C4-2B (cell line): ENCODE measurements at regions not wholly inside any gene's neighbourhood (a gene's known extent, or its start where the extent isn't known, plus 50 kb on each side); places are given as distances from the start of the nearest gene placed in this dataset.

Source experiments
- H3K27ac ChIP-seq: fragments of 450-650 bp; 2 replicates; pipeline ENCODE4 v1.5.1; 2017
- ZFX ChIP-seq: fragments of 450-650 bp; IDR thresholded peaks from 2 replicates; pipeline ENCODE4 v1.6.1; 2017
- TF ChIP-seq, protein P1 (sequence below): fragments of 450-650 bp; conservative IDR thresholded peaks from 2 replicates; pipeline ENCODE4 v1.5.1; 2017; ENCODE audit warnings: mild to moderate bottlenecking

GRCh38 chr17:73803964-73804435, 159.8 kb upstream of the SDK2 start:
- no peak for TF ChIP-seq ZFX
- TF ChIP-seq, protein P1, sequence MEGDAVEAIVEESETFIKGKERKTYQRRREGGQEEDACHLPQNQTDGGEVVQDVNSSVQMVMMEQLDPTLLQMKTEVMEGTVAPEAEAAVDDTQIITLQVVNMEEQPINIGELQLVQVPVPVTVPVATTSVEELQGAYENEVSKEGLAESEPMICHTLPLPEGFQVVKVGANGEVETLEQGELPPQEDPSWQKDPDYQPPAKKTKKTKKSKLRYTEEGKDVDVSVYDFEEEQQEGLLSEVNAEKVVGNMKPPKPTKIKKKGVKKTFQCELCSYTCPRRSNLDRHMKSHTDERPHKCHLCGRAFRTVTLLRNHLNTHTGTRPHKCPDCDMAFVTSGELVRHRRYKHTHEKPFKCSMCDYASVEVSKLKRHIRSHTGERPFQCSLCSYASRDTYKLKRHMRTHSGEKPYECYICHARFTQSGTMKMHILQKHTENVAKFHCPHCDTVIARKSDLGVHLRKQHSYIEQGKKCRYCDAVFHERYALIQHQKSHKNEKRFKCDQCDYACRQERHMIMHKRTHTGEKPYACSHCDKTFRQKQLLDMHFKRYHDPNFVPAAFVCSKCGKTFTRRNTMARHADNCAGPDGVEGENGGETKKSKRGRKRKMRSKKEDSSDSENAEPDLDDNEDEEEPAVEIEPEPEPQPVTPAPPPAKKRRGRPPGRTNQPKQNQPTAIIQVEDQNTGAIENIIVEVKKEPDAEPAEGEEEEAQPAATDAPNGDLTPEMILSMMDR = no peak
- no peak overlapping the region for H3K27ac ChIP-seq

DNA sequence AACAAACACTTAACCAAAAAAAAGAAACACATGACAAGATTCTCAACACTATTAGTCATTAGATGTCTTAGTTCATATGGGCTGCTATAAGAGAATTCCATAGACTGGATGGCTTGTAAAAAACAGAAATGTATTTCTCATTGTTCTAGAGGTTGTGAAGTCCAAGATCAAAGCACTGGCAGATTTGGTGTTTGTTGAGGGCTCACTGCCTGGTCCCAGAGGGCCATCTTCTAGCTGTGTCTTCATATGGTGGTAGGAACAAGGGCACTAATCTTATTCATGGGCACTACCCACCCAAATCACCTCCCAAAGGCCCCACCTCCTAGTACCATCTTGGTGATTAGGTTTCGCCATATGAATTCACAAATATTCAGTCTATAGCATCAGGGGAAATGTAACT, 162.5 kb upstream of the SDK2 start:
- H3K27ac ChIP-seq = no peak overlapping the region
- TF ChIP-seq, protein P1 = no peak
- TF ChIP-seq ZFX = no peak

DNA sequence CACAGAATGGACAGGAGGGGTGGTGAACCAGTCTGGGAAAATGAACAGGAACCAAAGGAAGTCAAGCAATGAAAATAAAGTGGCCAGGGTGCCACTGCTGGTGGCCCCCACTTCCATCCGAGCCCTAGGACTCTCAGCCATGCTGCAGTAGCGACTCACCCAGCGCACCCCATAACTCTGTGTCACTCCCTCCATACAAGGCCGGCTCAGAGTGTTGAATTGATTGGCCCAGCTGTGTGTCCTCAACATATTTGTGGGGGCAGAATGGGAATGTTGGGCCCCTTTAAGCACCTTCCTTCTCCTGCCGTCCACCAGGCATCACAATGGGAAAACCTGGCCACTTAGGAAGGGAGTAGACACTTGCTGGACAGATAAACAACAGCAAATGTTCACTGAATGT, 169.0 kb upstream of the SDK2 start:
- no peak for TF ChIP-seq ZFX
- TF ChIP-seq, protein P1 = no peak
- H3K27ac ChIP-seq = no peak overlapping the region

GRCh38 chr17:73814075-73814474, 169.8 kb upstream of the SDK2 start:
- TF ChIP-seq, protein P1 = no peak
- no peak for TF ChIP-seq ZFX
- no peak overlapping the region for H3K27ac ChIP-seq

DNA sequence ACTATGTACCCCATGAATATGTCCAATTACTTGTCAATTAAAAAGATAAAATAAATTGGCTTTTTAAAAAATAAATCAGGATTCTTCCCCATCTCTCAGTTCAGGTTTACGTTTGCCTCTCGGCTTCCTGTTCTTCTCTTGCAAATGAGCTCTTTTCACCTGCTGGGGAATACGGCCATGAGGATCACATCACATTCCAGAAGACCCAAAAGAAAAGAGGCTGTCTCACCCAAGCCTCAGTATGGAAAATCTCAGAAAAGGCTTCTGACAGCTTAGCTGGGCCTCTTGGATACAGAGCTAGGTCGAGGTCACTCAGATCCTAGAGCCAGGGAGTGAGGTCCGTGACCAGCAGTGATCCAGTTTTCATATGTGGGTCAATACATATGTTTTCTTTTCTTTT, 171.2 kb upstream of the SDK2 start:
- TF ChIP-seq, protein P1 = no peak
- TF ChIP-seq ZFX = no peak
- H3K27ac ChIP-seq = no peak overlapping the region

DNA sequence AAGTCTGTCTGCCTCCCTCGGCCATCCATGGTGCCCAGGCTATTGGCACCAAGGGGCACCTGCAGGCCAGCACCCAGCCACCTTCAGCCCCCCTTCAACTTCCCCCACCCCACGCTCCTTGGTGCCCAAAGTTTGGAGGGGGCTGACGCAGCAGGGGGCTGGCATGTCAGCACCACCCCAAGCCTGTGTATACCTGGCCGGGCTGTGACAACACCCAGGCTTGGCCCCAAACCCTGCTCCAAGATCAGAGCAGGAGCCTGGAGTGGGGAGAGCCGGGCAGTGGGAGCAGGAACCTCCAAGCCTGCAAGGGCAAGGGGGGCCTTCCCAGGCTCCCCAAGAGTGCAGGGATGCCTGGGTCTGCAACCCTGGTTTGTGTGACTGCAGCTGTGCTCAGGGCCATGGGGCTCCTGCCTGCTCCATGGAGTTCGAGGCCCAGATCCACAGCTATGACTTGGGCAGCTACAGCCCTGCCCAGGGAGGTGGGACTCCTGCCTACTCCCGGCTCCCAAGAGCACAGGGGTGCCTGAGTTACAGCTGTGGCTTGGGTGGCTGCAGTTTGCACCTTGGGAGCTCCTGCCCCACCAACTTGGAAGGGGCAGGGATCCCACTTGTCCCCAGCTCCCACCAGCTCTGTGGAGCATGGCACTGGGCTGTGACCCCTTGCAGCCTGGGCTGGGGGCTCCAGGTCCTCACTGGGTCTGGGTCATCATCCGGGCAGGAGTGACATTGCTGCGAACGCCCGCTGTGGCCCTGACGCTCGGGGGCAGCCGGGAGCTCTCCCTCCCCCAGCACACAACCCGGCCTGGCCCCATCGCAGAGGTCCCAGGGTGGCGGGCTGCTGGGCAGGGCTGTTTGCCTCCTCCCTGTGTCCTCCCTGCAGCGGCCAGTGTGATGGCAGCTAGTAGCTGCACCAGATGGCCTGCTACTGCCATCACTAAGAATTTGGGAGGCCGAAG, 175.5 kb upstream of the SDK2 start:
- H3K27ac ChIP-seq = no peak overlapping the region
- TF ChIP-seq, protein P1 = no peak
- TF ChIP-seq ZFX = no peak

- no peak overlapping the region for H3K27ac ChIP-seq
- TF ChIP-seq, protein P1 = no peak
- no peak for TF ChIP-seq ZFX
Observed at GRCh38 chr17:73820686-73821448, 176.6 kb upstream of the SDK2 start.
